ENCODE measurements at regions not wholly inside any gene's neighbourhood (a gene's known extent, or its start where the extent isn't known, plus 50 kb on each side); places are given as distances from the start of the nearest gene placed in this dataset.

DNA sequence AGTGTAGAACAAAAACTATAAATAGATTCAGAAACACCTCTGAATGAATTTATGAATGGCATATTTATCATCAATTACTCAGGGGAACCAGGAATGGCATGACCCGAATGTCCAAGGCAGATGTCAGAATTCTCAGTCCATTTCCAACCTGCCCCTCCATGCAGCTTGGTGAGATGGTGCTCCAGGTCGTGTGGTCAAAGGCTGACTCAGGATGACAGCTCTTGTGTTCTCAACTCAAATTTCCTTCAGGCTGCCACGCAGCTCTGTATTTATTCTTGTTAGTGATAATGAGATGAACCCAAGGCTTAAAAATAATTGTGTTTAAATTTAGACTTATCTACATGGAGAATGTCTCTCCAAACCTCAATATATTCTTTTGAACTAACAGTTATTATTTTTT, 146.9 kb downstream of the METTL4 start:
- DNase-seq (ENCODE audit: low spot score), result no peak

DNA sequence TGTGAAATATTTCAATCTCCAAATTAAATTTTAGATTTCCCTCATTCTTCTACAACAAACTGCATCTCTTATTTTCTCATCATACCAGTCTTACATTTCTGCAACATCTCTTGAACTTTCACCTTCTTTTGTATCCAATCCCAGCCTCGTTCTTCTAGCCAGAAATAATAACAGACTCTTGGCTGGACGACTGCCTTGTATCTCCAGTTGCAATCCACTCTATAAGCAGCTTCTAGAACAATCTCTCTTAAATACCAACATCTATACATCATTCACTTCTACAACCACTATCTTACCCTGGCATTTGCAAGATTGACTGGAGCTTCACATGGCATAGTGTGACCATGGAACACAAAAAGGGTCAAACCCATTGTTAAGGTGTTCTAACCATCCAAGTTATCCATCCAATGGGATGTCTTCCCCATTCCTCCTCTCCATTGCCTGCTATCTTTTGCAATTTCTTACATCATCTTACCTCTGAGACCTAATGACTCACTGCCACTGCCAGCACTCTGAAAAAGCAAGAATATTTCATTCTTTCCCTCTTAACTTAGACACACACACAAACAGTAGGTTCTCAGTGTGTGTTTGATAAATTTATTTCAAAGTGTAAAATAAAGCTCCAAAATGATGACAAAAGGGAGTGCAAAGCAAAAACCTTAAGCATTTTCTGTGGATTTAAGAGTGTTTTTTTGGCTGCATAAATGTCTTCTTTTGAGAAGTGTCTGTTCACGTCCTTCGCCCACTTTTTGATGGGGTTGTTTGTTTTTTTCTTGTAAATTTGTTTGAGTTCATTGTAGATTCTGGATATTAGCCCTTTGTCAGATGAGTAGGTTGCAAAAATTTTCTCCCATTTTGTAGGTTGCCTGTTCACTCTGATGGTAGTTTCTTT, 145.6 kb downstream of the METTL4 start:
- DNase-seq (ENCODE audit: low spot score), result peak; percentile 17

DNA sequence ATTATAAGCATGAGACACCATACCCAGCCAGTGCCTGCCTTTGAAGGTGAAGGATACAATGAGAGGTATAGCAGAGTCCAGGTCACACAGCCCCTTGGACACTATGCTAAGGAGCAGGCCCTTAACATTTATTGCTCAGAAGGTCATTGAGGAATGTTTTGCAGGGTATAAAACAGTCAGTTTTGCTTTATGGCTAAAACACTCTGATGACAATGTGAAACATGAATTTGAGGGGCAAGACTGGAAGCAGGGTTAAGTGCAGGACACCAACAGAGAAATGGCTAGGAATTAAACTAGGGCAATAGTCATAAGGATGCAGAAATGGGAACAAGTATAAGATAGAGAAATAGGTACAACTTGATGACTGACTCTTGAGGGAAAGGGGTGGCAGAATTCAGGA, 141.1 kb downstream of the METTL4 start:
- no peak for DNase-seq (ENCODE audit: low spot score)

DNA sequence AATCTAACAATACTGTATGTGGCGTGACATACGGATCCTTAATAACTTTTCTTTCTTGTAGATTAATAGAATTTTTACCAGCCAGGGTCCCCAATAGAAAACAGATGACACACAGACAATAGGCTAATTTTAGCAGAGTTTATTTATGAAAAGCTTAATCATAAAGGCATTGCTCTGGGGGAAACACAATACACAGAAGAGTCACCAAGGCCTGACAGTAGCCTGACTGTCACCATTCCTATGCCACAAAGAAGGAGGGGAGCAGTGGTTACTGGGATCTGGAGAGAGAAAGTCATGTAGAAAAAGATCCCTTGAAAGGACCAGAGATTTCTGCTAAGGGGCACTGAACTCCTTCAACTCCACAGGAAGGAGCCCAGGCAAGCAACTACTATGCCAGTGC, 139.5 kb downstream of the METTL4 start:
- no peak for DNase-seq (ENCODE audit: low spot score)

DNA sequence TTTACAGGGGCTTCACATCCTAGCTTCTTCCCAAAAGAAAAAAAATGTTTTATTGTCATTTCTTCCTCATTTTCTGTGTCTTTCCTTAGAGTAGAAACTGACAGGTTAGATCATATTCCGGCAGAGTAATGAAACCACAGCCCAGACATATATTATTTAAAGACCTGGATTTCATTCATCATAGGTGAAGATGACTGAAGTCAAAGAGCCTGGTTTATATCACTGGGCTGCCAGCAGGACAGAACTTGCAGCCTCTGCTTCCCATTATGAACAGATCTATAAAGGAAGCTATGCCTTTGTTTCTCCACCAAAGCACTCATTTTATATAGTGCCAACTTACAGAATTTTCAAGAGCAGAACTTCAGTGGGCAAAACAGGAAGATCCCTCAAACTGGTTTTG, 137.9 kb downstream of the METTL4 start:
- DNase-seq (ENCODE audit: low spot score), result no peak

DNA sequence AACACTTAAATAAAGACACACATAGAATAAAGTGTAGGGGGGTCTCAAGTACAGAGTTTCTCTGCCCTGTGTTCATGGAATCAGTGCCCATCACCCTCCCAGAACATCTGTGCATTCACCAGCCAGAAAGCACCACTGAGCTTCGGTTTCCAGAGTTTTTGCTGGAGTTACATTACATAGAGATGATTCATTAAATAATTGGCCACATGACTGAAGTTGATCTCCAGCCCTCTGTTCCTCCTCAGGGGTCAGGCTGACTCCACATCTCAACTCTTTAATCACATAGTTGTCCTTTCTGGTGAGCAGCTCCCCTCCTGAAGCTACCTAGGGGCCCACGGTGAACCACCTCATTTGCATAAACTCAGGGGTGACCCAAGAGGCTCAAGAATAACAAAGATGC, 129.8 kb downstream of the METTL4 start:
- no peak for DNase-seq (ENCODE audit: low spot score)

DNA sequence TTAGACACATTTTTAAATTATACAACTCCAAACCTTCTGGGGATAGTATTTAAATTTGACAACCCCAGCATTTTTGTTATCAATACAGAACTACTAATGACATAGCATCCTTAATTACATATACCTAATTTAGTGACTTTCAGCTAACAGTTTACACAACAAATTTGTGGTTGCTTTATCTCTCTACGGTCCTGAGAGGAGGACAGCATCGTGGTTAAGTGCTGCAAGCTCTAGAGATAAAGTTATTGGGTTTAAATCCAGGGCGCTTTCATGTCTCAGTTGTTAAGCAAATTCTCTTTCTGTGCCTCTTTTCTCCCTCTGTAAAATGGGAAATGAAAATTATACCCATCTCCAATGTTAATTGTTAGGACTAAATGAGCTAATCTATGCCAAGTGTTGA, 129.3 kb downstream of the METTL4 start:
- DNase-seq (ENCODE audit: low spot score), result no peak

DNA sequence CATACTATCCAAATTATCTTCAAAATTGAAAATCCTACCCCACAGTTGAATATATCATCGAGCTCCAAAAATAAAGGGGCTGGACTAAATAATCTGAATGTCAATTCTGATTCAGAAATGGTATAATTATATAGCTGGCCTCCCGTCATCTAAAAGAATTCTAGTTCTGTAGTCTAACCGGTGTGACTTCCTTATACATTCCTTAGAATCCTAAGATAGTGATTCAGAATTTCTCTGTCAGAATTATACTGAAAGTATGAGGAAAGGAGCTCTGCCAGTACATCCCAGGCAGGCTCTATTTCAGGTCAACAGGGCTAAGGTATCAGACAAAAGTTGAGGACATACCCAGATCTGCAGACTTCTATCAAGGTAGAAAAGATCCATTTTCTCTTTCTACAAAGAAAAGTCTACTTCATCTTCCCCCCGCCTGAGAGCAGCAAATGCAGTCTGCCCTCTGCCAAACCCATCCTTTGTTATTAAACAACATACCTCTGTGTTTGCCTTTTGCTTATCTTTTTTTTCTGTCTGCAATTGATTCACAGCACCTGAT, 128.5 kb downstream of the METTL4 start:
- DNase-seq (ENCODE audit: low spot score), result no peak

DNA sequence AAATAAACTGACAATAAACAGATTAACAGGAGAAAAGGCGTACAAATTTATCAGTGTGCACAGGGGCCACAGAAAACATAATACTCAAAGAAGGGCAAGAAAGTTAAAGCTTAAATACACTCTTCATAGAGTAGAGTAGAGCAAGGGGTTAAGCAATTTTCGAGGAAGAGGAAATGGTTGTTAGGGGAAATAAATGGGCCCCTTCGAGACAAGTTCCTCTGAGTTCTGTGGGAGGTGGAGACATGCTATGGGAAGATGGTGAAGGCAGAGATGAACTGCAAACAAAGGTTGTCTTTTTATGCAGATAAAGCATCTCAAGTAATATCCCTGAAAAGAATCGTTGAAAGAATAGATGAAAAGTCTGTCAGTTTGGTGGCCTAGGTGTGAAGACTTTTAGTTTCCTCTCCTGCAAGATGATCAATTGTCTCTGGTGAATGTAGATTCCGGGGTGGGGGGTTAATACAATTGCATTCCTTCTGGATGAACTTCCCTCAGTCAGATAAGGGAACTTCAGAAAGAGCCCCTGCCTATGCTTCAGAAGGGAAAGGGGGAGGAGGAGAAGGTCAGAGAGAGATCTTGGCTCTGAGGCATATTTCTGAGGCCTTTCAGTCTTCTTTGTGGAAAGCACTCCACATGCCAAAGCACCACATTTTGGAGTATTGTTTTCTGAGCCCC, 127.0 kb downstream of the METTL4 start:
- no peak for DNase-seq (ENCODE audit: low spot score)

DNA sequence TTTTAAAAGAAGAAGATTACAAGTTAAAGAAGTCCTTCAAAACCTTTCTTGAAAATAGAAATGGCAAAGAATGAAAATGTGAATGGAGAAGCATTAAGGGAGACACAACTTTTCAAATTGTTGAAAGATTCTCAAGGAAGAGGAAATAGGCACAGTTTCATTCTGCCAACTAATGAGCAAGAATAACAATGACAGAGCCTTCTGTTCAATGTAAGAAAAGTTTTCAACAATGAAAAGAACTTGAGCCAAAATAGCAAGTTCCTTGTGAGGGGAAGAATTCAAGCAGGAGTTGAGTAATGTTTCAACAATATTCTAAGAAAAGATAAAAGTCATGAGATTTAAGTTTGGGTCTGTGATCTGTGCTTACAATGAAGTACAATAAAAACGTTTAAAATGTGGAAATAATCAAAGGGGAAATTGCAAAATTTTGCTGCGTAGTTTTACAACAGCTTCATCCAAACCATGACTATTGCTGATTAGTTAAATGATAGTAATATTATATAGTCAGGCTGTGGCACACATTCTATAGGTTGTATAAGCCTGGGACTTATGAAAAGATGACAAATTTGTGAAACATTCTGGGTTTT, 122.6 kb downstream of the METTL4 start:
- DNase-seq (ENCODE audit: low spot score), result no peak

DNA sequence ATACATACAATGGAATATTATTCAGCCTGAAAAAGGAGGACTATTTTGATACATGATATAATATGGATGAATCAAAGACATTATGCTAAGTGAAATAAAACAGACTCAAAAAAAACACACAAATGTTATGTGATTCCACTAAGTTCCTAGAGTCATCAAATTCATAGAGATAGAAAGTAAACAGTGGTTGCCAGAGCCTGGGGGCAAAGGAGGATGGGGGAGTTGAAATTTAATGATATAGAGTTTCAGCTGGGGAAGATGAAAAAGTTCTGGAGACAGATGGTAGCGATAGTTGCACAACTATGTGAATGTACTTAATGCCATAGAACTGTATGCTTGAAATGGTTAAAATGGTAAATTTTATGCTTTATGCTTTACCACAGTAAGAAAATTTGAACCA, 119.7 kb downstream of the METTL4 start:
- no peak for DNase-seq (ENCODE audit: low spot score)

DNA sequence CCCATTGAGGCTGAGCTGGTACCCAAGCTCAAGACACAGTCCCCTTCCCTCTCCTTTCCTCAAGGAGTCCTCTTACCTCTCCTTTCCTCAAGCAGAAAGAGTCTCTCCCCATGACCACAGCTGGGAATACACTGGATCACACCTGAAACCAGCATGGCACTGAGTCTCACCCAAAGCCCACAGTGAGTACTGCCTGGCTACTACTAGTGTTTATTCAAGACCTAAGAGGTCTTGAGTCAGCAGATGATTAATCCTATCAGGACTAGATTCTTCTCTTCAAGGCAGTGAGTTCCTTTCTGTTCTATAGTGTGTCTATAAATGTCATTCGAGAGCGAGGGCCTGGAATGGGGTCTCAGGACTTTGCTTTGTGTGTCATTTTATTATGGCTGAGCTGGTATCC, 111.4 kb downstream of the METTL4 start:
- no peak for DNase-seq (ENCODE audit: low spot score)

DNA sequence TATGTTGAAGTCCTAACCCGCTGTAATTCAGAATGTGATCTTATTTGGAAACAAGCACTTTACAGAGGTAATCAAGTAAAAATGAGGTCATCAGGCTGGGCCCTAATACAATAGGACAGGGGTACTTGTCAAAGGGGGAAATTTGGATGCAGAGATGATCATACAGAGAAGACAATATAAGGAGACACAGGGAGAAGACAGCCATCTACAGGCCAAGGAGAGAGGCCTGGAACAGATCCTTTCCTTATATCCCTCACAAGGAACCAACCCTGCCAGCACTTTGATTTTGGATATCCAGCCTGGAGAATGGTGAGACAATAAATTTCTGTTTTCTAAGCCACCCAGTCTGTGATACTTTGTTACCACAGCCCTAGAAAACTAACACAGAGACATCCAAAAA, 104.3 kb downstream of the METTL4 start:
- no peak for DNase-seq (ENCODE audit: low spot score)

DNA sequence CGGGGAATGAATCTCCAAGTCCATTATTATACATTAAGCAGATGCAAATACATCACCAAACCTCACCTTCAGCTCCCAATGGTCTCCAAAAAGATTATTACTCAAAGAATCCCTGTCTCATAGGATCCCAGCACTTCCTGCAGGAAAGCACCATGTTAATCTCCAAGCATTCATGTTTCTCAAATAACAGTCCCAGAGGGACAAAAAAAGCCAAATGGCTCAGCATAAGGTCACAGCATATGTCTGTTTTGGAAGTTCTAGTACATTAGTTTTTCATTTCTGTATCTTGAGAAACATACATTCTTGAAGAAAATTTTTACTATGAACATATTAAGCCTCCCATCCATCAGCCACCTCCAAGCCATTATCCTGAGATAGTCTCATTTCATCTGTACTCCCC, 103.3 kb downstream of the METTL4 start:
- no peak for DNase-seq (ENCODE audit: low spot score)

DNA sequence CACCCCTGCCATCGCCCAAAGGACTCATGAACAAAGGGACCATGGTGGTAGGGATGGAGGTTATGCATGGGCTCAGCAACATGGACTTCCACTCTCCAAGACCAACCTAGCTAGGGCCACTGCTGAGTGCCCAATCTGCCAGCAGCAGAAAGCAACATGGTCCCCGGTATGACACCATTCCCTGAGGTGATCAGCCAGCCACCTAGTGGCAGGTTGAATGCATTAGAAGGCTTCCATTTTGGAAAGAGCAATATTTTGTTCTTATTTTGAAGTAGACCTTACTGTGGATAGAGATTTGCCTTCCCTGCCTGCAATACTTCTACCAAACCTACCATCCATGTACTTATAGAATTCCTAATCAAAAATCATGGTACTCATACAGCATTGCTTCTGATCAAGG, 99.8 kb downstream of the METTL4 start:
- peak; percentile 3 for DNase-seq (ENCODE audit: low spot score)

DNA sequence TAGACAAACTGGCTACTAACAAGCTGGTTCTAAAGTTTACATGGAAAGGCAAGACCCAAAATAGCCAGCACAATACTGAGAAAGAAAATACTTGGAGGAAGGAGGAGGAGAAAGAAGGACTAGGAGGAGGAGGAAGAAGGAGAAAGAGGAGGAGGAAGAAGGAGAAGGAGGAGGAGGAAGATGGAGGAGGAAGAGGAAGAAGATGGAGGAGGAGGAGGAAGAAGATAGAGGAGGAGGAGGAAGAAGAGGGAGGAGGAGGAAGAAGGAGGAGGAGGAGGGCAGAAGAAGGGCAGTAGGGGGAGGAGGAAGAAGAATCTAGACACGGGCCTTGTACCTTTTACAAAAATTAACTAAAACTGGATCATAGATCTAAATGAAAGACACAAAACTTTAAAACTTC, 92.6 kb downstream of the METTL4 start:
- DNase-seq (ENCODE audit: low spot score), result no peak

DNA sequence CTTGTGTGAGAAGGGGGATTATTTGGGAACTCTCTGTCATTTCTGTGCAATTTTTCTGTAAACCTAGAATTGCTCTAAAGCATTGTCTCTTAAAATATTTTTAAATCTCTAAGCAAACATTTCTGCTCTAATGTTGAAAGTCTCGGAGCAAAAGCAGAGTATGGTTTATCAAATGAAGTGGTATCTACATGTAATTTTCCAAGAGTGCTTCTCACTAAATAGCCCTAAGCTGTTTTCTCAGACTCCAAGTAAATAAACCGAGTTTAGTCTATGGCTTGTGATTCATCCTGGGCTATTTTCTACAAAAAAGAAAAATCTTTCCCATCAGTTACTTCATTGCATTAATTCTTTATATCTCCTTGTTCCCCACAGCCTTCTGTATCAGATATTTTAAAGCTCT, 90.8 kb downstream of the METTL4 start:
- no peak for DNase-seq (ENCODE audit: low spot score)

DNA sequence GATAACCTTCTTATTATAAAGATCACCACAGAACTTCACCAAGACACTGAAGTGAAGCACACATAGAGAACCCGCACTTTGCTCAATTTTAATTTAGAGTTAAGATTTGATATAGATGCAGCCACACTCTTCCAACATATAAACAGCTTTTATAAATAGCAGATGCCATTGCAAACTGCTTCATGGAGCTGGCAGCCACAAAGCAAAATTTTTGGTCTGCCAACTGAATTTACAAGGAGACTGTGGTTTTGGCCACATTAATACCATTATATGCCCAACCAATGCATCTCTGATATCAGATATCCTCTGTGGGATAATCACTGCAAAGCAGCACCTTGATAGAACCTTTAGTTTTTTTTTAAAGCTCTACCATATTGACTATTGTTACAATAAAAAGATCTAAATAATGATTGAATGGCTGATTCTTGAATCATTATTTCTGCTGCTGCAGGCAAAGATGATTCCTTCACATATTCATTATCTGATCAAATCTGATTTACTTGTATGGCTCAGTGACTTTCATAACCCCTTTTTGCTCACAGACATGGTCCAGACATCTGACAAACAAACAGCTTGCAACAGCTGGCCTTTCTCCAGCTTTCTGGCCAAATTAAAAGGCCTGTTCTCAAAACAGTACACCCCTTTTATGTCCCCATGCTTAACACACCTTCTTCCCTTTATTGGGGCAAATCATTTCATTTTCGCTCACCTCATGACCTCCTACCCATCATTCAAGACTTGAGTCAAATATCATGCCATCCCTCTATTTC, 88.4 kb downstream of the METTL4 start:
- no peak for DNase-seq (ENCODE audit: low spot score)

DNA sequence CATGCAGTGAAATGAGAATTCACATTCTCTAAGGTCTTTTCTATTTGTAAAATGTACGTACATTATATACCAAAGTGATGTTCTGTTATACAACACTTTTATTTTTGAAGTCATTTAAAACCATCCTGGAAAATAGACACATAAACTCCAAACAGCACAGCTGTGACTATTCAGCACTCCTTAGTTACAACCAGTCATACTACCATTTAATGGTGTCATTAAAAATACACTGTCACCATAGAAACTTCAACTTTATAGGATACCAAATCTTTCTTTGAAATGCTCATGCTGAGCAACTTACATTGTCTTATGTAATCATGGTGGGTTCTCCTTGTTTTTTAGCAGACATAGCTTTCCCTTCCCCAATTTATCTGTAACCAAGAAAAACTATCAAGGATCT, 85.3 kb downstream of the METTL4 start:
- DNase-seq (ENCODE audit: low spot score), result no peak

DNA sequence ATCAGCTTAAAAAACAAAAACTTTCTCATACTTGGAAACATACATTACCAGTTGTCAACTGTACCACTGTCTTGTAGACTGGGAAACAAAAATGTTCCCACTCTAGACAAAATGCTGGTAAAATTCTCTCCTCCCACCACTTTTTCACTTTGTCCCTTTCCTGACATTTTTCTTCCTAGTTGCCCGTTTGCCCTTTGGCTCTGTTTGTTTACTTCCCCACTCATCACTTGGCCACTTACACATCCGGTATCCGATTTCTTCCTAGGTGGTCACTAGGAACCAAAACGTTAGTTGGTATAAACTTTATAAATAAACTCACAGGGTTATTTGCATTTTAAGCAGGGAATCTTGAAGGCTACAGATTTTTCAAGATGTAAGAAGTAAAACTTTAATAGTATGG, 84.9 kb downstream of the METTL4 start:
- no peak for DNase-seq (ENCODE audit: low spot score)

Data from SW480 (cell line).